ENCODE measurements at regions not wholly inside any gene's neighbourhood (a gene's known extent, or its start where the extent isn't known, plus 50 kb on each side); places are given as distances from the start of the nearest gene placed in this dataset.

DNA sequence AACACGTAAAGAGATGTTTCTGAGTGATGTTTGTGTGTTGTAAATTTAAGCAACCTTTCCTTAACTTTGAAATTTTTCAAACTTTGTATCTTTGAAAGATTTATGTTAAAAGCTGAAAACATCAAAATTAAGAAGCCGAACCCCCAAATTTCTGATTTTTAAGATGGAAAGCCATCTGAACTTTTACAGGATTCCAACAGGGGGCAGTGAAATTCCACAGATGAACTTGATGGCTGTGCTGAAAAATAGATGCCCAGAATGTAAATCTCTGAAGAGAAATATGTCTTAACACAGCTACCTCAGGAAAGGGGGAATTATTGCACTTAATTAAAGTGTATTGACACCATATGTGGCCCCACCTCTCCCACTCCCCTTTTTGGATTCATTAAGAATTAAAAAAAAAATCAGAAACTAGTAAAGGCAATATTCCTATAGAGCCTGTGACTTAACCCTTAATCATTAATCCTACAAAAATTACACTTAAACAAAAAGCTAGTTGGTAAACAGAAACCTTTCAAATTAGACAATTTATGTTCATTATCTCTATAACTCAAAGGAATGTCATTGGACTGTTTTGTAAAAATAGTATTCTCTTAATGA lies 597.9 kb downstream of the KCNJ2 start:
- DNase-seq = peak; percentile 24

DNA sequence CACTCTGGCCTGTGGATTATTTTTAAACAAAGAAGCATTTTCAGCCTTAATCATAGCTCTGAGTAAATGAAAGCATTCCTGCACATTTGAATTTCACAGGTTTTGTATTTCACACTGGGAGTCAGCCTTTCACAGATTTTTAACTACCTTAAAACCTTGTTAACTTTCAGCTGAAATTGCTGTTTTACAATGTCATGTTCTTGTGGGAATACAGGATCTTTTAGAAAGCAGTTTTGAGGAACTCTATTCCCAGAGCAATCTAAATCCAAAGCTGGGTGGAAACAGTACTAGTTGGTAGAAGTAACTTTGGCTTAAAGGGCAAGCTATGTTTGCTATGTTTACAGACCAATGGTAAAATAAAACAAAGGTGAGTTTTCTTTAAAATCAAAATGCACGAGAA lies 600.6 kb downstream of the KCNJ2 start:
- no peak for DNase-seq

DNA sequence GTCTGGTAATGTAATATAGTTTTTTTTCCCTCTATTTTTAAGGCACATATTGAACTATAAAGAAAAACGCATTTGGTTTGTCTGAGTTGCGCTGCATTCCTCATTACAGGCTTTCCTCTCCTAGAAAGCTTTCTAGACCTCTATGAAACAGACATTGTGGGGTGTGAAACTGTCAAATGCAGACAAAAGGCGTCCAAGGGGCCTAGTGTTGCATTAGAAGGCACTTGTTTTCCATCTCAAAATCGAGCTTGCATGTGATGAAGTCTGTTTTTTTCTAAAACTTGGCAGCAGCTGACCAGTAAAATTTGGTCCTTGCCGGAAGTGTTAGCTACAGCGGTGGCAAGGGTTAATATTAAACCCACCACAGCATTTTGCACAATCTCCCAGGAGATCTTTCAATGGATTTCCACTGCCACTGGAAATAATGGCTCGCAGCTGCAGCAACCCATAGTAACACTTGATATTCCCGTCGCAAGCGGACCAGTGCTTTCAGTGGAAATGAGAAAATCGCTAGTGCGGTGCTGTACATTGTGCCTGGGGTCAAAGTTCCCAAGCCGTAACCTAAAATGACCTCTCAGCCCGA lies 602.6 kb downstream of the KCNJ2 start:
- DNase-seq = peak; percentile 27

DNA sequence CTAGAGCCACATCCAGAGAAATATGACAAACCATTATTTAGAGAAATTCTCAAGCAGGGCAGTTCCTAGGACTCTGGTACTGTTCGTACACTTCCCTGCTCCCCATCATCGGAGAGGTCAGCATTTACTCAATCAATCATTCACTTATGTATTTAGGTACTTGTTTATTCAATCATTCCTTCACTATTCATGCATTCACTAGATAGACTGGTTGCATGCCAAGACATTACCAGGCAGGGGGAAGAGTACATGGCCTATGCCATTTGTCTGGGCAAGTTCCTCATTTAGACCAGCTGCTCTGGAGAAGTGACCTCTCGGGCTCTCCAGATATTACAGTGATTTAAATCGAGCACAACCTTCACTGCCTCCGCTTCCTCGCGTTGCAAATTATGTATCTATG lies 603.4 kb downstream of the KCNJ2 start:
- DNase-seq = no peak

DNA sequence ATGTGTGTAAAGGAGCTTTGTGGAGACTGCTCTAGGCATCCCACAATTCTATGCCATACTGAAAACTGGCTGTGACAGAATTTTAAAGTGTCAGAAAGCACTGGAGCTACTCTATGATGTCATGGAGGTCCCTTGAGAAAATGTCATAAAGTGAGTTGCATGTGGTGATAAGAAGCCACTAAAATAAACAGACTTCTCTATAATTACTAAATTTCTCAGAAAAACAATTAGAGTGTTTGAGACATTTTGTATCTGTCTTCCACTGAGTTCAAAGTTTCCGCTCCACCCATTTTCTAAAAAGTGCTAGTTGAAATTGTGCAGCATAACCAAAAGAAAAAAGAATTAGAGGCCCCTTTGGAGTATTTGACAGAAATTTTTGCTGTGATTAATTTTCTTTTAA lies 603.9 kb downstream of the KCNJ2 start:
- no peak for DNase-seq

DNA sequence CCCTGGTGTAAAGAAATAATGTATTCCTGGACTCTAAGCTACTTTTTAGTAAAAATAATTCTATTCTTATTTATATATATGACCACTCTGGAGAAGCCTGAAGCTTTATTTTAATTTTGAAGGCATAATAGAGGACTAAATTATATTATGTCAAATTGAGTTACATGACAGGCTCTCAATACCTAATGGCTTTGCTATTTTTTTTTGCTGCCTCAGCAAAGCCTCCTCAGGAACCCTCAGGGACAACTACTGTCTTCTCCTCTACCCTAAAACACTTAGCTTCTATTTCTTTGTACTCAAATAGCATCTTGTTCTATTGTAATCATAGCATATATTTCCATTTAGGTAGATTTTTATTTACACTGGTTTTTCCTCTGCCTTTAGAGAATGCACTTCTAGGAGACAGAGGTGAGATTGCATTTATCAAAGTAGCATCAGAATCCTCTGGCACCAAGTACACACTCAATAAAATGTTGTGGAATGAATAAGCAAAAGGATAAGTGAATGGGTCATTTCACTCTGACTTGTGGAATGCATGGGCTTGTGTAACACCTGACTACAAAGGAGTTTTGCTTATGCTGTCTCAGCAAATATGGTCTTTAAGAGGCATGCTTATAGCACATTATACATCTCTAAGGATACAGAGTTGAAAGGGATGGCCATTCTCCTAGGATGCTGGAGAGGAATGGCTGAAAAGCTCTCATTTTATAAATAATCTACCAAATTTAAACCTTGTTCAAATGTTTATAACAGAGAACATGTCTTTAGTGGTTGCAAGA lies 605.2 kb downstream of the KCNJ2 start:
- DNase-seq = no peak

DNA sequence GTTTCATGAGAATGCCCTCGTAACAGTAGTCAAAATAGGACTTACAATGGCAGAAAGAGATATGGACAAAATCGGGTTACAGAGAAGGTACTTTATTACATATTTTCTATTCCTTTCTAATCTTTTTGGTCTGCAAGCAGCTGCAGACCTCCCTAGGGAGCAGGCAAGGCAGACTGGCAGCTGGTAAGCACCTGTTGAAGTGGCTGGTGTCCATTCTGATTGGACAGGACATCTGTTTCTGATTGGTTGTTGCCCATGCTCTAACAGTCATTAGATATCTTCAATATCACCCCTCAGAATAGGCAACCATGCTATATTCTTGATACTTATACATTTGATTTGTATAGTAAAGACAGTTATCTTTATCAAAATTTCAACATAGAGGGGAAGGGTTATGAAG lies 606.3 kb downstream of the KCNJ2 start:
- DNase-seq = no peak

DNA sequence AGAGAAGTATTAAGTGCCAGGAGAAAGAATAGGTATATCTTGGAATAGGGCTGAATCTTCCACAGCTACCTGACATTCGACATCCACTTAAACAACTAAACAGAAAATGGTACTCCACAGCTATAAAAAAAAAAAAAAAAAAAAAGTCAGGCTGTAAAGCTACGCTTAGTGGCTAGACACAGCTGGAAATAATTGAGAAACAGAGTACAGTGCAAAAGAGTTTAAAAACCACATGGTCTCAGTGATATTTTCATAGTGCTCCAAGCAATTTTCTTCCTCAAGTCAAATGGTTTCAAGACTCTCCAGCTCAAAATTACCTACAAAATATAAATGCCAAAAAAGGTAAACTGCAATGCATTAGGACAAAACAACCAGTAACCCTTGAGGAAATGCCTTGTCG lies 607.1 kb downstream of the KCNJ2 start:
- DNase-seq = no peak

DNA sequence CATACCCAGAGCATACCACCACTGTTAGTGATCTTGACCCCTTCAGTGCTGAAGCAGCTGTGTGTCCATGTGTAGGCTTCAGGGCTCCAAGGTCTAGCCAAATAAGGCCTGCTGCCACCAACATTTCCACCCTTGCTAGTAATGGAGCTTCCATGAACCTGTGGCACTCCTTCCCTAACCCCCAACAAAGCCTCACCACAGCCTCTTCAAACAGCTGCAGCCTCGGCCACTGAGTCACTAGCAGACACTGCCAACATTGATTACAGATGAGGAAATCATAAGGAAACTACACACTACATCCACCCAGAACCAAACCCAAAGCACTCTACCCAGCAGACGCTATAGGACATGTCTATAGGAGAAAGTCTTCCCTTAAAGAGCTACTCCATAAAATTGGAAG lies 610.7 kb downstream of the KCNJ2 start:
- DNase-seq = no peak

DNA sequence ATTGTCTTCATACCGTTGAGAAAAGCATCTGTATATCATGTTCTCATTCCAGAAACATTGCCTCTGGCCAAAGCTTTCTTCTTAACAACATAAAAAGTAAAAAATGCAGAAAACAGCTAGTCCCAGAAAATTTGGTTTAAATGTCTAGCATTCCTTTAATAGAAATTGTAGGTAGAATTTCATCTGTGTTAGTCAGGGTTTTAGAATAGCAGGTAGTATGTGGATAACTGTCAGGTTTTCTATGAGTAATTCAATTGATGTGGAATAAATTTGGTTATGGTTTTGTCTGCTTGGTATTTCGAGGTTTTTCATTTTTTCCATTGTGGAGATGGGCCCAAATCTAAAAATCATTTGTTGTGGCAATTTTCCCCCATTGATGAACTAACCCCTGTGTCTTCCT lies 616.7 kb downstream of the KCNJ2 start:
- DNase-seq = no peak

DNA sequence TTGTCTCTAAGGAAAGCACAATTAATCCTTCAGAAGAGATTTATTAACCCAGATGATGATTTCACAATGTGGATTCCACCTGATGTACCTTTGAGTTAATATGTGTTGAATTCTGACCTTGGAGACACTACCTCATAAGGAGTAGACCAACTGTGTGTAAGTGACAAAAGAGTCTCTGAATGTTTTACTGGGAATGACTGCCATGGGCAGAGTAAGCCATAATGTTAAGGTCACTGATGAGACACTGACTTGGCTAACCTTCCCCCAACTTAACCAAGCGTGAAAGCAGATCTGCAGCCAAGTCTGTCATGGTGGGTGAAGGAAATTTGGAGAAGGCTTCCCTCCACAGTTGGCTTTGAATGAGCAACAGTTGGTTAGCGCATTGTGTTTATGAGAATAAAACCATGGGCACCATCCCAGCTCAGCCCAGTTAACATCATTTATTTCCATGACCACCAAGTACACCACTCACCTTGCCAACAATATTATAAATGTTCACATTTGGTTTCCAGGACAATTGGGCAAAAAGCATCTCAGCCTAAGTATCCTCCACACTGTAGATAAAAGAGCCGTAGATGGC lies 618.5 kb downstream of the KCNJ2 start:
- DNase-seq = peak; percentile 32

DNA sequence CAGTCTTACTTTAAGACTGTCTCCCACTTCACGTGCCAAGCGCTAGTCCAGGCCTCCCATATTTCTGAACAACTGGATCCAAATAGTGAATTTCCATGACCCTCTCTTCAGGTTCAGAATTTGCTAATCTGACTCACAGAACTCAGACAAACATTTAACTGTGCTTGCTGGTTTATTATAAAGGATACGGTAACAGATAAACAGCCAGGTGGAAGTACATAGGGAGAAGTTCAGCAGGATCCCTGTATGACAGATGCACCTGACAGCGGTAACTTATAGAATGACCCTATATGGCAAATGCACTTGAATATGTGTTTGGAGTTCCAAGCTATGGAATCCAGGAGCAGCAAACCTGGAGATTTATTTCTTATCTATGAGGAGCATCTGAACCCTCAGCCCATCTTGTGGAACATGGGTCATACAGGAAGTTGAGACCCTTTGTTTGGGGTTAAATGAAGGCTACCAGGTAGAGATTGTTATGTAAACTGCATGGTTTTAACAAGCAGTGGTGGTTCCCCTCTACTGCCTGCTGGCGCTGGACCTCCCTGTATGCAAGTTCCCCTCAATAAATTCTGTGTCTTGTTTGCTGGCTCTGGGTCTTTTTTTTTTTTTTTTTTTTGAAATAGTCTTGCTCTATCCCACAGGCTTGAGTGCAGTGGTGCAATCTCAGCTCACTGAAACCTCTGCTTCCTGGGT lies 622.6 kb downstream of the KCNJ2 start:
- no peak for DNase-seq

DNA sequence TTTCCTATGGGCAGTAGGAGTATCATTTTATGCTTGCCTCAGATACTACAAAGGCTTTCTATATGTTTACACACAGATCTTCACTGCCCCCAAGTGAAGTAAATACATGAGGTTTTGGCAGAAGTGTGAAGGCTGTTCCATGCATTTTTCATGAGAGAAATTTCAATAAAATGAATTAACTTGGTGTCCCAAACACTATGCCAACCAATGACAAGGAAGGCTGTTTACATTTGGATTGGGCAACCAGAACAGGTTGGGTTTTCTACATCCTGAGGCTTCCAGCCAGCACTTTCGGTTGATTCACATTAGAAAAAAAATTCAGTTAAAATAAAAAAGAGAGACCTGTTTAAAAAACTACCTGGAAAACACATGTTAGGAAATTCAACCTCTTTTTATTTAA lies 625.4 kb downstream of the KCNJ2 start:
- no peak for DNase-seq

DNA sequence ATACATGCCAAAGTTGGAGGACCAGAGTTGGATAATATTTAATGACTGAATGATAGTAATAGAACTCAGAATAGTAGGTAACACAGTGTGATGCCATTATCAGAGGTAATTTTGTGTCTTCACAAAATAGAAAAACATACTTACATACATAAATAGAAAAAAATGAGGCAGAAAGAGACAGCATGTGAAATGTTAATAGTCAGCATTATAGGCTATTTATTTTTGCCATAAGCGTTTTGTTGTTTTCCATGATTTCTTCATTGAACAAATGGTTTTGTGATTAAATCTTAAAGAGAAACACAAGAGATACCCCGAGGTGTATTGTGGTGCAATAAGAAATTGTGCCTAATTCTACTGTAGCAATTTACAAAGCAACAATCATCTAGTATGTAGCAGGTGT lies 626.3 kb downstream of the KCNJ2 start:
- DNase-seq = no peak

DNA sequence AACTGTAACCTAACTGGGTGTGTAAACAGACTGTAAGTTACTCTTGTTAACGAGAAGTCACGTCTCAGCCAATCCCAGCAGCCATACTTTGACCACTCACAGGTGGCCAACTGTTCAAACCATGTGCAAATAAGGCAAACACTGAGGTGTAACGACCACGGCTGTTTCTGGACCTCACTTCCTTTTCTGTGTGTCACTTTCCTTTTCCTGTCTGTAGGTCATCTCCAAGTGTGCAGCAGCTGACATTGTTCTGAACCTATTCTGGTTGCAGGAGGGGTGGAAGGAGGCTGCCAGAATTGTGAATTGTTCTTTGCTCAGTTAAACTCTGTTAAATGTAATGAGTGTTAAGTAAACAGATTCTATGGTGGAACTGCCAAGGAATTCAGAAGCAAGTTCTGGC lies 627.4 kb downstream of the KCNJ2 start:
- DNase-seq = no peak

DNA sequence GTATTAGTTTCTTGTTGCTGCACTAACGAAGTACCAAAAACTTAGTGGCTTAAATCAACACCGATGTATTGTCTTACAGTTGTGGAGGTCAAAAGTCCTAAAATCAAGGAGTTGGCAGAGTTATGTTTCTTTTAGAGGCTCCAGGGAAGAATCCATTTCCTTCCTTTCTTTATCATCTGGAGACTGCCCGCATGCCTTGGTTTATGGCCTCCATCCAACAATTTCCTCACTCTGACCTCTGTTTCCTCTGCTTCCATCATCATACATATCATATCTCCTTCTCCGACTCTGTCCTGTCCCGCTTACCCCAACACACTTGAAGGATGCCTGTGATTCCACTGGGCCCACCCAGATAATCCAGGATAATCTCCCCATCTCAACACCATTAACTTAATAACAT lies 627.8 kb downstream of the KCNJ2 start:
- DNase-seq = no peak

DNA sequence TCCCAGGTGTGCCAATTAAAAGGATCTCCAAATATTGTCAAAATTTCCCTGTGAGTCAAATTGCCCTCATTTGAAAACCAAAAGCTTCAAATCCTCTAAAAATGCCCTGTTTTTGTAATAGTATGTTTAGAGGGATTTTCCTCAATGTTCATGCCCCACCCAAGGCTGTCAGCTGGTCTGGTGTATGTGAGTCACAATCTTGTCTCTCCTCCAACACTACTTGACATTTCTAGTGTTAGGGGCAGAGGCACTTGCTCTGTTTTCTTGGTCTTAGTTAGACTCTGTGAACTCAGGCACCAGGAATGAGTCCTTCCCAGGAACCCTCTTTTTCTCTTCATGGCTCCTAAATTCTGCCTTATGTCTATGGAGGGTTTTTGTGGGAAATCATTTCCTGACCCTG lies 634.8 kb downstream of the KCNJ2 start:
- no peak for DNase-seq

DNA sequence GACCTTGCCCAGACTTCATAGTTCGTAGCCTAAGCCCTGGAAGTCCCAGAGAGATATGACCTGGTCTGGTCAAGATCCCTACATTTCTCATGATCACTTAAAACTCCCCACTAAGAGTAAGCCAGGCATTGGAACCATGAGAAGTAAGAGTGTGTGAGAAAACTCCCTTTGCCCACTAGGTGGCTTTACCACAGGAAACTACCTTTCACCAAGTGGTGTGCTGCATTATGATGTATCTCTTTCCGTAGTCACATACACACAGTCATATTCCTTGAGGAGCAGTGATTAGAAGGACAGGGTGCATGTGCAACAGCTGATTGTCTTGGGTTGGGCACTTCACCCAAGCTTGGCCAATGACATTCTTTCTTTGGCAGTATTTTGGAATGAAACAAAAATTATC lies 639.3 kb downstream of the KCNJ2 start:
- DNase-seq = no peak

DNA sequence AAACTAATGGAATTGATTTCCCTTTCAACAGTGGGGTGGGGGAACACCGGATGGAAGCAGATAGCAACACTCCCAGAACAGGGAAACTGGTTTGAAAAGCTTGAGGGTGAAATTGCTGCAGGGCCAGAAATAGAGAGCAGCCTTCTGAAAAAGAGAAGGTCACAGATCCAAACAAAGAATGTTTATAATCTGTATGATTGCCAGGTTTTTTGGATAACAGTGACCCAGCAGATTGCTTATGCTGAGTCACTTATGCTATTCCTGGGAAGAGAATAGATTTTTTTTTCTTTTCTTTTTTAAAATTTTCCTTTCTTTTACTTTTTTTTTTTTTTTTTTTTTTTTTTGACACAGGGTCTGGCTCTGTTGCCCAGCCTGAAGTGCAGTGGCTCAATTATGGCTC lies 641.3 kb downstream of the KCNJ2 start:
- no peak for DNase-seq

DNA sequence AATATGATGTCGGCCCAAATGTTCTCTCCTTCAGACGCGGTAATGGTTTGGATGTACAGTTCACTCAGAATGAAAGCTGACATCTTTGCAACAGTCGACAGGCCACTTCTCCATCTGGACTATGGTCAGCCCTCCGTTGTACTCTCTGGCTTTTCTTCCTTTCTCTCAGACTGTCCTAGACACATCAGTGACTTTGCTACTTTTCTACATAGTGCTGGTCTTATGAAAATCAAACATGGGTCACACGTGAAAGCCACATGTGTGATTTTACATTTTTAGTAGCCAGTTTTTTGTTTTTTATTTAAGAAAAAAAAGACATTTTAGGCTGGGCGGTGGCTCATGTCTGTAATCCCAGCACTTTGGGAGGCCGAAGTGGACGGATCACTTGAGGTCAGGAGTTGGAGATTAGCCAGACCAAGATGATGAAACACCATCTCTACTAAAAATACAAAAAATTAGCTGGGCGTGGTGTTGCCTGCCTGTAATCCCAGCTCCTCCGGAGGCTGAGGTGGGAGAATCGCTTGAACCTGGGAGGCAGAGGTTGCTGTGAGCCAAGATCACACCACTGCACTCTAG lies 644.1 kb downstream of the KCNJ2 start:
- DNase-seq = no peak

DNA sequence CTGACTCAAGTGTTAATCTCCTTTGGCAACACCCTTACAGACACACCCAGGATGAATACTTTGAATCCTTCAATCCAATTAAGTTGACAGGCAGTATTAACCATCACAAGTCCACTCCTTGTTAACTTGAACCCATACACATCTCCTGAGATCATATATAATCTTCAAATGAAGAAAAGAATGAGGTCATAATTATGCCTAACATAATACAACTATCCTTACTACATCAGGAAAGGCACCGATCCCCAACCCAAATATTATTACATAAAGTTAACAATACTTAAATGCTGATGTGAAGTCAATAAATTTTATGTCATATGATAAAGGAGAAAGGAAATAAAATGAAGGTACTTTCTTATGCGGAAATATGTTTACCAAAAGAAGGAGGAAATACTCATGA lies 649.9 kb downstream of the KCNJ2 start:
- DNase-seq = no peak

DNA sequence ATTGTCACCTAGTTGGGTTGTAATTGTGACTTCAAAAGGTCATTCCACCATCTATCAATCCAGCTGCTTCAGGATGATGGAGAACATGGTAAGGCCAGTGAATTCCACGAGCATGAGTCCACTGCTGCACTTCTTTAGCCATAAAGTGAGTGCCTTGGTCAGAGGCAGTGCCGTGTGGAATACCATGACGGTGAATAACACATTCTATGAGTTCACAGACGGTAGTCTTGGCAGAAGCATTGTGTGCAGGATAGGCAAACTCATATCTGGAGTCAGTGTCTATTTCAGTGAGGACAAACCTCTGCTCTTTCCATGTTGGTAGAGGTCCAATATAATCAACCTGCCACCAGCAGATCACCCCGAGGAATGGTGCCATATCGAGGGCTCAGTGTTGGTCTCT lies 650.9 kb downstream of the KCNJ2 start:
- no peak for DNase-seq
